Erythroblast (primary cell): ENCODE measurements at regions not wholly inside any gene's neighbourhood (a gene's known extent, or its start where the extent isn't known, plus 50 kb on each side); places are given as distances from the start of the nearest gene placed in this dataset.

Experiments
- DNase-seq, 2 experiments: peaks; one replicate each; lab custom pipeline; 2025; lab: John Stamatoyannopoulos, UW
- GATA1 ChIP-seq: IDR thresholded peaks from 2 replicates; pipeline ENCODE4 v1.6.1; 2011; ENCODE audit warnings: low read depth, mild to moderate bottlenecking, control low read depth, low read length, moderate library complexity
- POLR2A ChIP-seq: IDR thresholded peaks from 2 replicates; pipeline ENCODE4 v1.6.1; 2011; ENCODE audit warnings: mild to moderate bottlenecking, low read length

DNA sequence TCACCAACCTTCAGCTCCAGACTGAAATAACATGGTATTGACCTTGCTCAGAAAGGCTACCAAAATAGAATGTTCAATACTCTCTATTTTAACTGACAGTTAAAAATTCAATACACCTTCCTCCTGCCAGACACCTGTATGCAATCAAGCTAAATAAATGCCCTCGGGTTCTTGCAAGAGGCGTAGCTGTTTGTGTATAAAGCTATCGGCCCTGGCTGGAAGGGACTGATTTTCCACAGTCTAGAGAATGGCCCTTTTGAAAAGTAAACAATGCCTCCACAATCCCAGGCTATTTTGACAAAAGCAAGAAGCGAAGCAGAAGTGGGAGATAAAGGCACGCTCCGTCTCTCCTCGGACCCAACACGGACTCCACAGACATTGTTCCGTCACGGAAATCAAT is 791.2 kb downstream of the BRD1 start:
- DNase-seq: no peak
- TF ChIP-seq GATA1: no peak

DNA sequence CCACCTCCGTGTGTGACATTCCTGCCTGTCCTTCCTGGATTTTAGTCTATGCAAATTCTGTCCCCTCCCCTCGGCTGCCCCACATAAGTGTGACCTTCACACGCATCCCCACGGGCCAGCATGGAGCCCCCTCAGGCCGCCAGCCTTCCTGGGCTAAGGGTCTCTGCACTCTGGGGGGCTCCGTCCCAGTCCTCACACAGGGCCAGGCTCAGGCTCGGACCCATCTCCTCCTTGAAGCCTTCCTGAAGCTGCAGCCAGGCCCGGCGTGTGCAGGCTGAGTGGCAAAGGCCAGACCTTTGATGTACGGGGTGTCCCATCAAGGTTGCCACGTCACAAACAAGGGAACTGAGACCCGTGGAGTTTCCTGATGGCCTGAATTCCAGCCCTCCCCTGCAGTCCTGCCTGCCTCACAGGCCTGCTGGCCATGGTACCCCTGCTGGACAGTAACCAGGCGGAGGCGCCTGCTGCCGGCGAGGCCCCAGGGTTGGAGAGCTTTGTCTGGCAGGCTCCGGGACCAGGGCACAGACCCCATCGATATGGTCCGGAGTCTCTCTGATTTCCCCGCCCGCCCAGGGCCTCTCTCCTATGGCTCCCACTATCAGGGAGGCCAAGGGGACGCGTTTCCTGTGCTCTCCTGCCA is 791.7 kb downstream of the BRD1 start:
- TF ChIP-seq GATA1 (no peak), POLR2A (no peak)
- no peak for DNase-seq

DNA sequence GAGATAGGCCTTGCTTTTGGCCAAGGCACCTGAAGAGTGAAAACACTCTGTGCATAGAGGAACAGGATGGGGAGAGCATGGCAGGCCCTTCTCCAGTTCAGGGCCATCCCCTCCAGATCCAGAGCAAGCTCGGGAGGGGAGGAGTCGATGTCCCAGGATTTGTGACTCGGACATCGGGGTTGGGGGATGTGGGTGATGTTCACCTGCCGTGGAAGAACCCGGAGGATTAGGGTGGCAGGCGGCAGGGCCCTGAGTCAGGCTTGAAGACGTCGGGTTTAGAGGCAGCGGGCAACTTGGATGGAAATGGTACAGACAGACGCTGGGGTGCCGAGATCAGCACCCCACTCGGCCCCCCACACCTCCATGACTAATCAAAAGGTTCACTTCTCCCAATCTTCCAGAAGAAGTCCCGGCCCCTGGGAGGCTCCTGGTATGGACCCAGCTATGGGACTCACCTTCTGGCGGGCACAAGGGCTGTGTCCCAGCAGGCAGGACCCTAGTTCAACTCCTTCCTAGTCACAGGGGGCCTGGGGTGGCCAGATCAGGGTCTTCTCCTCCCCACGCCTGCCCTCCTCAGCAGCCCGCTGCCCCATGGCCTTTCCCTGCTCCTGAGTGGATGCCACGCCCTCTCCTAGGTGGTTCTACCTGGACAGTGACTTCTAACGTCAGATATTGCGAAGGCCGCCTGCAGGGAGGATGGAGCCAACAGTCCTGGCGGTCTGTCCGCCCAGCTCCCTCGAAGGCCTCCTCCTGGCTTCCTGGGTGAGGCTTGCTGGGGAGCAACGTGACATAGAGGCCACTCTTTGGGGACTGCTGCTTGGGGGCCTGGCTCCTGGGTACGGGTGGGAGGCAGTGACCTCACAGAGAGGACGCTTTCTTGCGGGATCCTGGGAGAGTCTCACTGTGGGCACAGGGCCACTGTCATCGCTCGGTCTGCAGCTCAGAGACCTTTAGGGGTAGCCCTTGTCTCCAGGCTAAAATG is 792.5 kb downstream of the BRD1 start:
- no peak for TF ChIP-seq POLR2A
- TF ChIP-seq GATA1: no peak
- no peak for DNase-seq

- TF ChIP-seq POLR2A: no peak
- TF ChIP-seq GATA1: no peak
- DNase-seq: no peak
These were observed 794.1 kb downstream of the BRD1 start for GRCh38 chr22:49033616-49034015.

DNA sequence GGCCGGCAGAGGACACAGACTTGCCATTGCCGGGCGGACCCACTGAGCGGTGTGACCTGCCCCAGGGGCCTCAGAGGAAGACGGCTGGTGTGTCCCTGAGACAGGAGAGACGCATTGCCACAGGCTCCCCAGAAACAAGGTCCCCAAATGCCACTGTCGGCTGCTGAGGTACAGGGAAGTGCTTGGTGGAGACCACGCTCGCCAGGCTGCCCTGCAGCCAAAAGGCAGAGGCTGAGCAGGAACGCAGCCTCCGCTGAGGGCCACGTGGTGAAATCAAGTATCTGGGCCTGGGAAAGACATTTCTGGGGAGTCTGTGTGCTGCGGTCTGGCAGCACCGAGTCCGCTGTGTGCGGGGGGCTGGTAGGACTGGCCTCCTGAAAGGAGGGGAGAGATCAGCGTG is 794.9 kb downstream of the BRD1 start:
- DNase-seq: no peak
- TF ChIP-seq POLR2A (no peak), GATA1 (no peak)

GRCh38 chr22:49031746-49032330 is 795.8 kb downstream of the BRD1 start:
- no peak for DNase-seq
- TF ChIP-seq GATA1: no peak
- TF ChIP-seq POLR2A: no peak

DNA sequence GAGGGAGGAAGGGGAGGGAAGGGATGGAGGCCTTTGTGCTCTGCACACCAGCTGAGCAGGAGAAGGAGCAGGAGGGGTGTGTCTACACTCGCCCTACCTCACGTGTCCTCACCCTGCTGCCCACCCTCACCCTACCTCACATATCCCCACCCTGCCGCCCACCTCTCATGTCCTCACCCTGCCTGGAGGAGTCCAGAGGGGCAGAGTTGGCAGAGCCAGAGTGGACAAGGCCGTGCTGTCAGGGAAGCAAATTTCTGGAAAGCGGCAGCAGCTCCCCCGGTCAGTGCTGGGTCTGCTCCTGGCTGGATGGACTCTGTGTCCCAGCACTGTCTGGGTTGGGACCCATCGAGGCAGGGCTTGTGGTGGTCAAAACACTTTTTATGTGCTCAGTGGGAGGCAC is 799.6 kb downstream of the BRD1 start:
- TF ChIP-seq POLR2A (no peak), GATA1 (no peak)
- no peak for DNase-seq

DNA sequence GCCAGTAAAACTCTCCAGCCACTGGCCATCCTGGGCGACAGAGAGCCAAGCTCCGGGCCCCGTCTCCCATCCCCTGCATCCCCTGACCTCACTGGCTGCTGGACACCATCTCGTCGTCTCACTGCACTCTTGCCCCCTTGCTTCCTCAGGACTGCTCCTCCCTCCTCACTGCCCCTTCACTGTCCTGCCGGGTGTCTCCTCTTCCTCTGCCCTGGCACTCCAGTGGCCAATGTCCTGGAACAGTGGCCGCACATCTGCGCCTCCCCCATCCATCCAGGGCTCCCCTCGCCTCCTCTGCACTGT is 800.4 kb downstream of the BRD1 start:
- TF ChIP-seq GATA1 (no peak), POLR2A (no peak)
- DNase-seq: no peak

- TF ChIP-seq POLR2A (no peak), GATA1 (no peak)
These were observed 800.9 kb downstream of the BRD1 start for GRCh38 chr22:49026494-49027367.

GRCh38 chr22:49025791-49026493 is 801.7 kb downstream of the BRD1 start:
- no peak for DNase-seq
- TF ChIP-seq POLR2A (no peak), GATA1 (no peak)

More at GRCh38 chr22:49026494-49027367, 800.9 kb downstream of the BRD1 start:
- no peak for DNase-seq

GRCh38 chr22:49024775-49025440 is 802.8 kb downstream of the BRD1 start:
- no peak for TF ChIP-seq GATA1
- no peak for TF ChIP-seq POLR2A
- DNase-seq: no peak
